Testis (tissue), 2 donors: ENCODE measurements at regions not wholly inside any gene's neighbourhood (a gene's known extent, or its start where the extent isn't known, plus 50 kb on each side); places are given as distances from the start of the nearest gene placed in this dataset.
"Not testable (repeated sequence)": the region's sequence is repeated elsewhere in the genome, so short reads cannot be mapped to it uniquely, and the experiment has no call there.

ENCODE experiments used
- POLR2A ChIP-seq: fragments of 450-650 bp; IDR thresholded peaks from one replicate; pipeline ENCODE4 v1.6.1; 2017; ENCODE audit warnings: antibody characterized with exemption, mild to moderate bottlenecking, moderate library complexity
- TF ChIP-seq, protein P1 (sequence below), 3 experiments: fragments of 450-650 bp in 2 of 3; fragments of 200-600 bp in 1 of 3; sonication (generic) in 1 of 3; IDR thresholded peaks; one replicate each; pipeline ENCODE4 v1.5.1; 2016 to 2019; ENCODE audit warnings: antibody characterized with exemption in 3 of 3, mild to moderate bottlenecking in 2 of 3, moderate library complexity in 1 of 3

- TF ChIP-seq, protein P1, sequence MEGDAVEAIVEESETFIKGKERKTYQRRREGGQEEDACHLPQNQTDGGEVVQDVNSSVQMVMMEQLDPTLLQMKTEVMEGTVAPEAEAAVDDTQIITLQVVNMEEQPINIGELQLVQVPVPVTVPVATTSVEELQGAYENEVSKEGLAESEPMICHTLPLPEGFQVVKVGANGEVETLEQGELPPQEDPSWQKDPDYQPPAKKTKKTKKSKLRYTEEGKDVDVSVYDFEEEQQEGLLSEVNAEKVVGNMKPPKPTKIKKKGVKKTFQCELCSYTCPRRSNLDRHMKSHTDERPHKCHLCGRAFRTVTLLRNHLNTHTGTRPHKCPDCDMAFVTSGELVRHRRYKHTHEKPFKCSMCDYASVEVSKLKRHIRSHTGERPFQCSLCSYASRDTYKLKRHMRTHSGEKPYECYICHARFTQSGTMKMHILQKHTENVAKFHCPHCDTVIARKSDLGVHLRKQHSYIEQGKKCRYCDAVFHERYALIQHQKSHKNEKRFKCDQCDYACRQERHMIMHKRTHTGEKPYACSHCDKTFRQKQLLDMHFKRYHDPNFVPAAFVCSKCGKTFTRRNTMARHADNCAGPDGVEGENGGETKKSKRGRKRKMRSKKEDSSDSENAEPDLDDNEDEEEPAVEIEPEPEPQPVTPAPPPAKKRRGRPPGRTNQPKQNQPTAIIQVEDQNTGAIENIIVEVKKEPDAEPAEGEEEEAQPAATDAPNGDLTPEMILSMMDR (IDR thresholded peaks at IDR 0.05): not testable (repeated sequence)
- TF ChIP-seq POLR2A: not testable (repeated sequence)
Measured at GRCh38 chr17:71648342-71648741, 472.5 kb upstream of the SOX9 start.
